ENCODE measurements at regions not wholly inside any gene's neighbourhood (a gene's known extent, or its start where the extent isn't known, plus 50 kb on each side); places are given as distances from the start of the nearest gene placed in this dataset.

- DNase-seq (ENCODE audit: low spot score), result no peak
These were observed 249.7 kb upstream of the GYPC start for GRCh38 chr2:126406267-126406666.

- no peak for DNase-seq (ENCODE audit: low spot score)
These were observed 247.3 kb upstream of the GYPC start for GRCh38 chr2:126408671-126409070.

GRCh38 chr2:126409850-126410249 lies 246.1 kb upstream of the GYPC start:
- no peak for DNase-seq (ENCODE audit: low spot score)

GRCh38 chr2:126413079-126413478 lies 242.9 kb upstream of the GYPC start:
- no peak for DNase-seq (ENCODE audit: low spot score)

- no peak for DNase-seq (ENCODE audit: low spot score)
These were observed 236.6 kb upstream of the GYPC start for GRCh38 chr2:126419403-126419802.

GRCh38 chr2:126425943-126426342 lies 230.0 kb upstream of the GYPC start:
- DNase-seq (ENCODE audit: low spot score), result no peak

GRCh38 chr2:126429103-126429502 lies 226.9 kb upstream of the GYPC start:
- DNase-seq (ENCODE audit: low spot score), result no peak

- DNase-seq (ENCODE audit: low spot score), result no peak
These were observed 224.8 kb upstream of the GYPC start for GRCh38 chr2:126431136-126431535.

GRCh38 chr2:126436411-126436810 lies 219.5 kb upstream of the GYPC start:
- no peak for DNase-seq (ENCODE audit: low spot score)

- no peak for DNase-seq (ENCODE audit: low spot score)
These were observed 218.9 kb upstream of the GYPC start for GRCh38 chr2:126437016-126437415.

GRCh38 chr2:126444512-126444911 lies 211.4 kb upstream of the GYPC start:
- DNase-seq (ENCODE audit: low spot score), result no peak

GRCh38 chr2:126446106-126446695 lies 209.8 kb upstream of the GYPC start:
- DNase-seq (ENCODE audit: low spot score), result no peak

- no peak for DNase-seq (ENCODE audit: low spot score)
These were observed 207.3 kb upstream of the GYPC start for GRCh38 chr2:126448611-126449010.

- DNase-seq (ENCODE audit: low spot score), result no peak
These were observed 206.3 kb upstream of the GYPC start for GRCh38 chr2:126449677-126450076.

- no peak for DNase-seq (ENCODE audit: low spot score)
These were observed 191.9 kb upstream of the GYPC start for GRCh38 chr2:126463892-126464674.

- DNase-seq (ENCODE audit: low spot score), result no peak
These were observed 188.4 kb upstream of the GYPC start for GRCh38 chr2:126467367-126468054.

GRCh38 chr2:126475031-126475430 lies 180.9 kb upstream of the GYPC start:
- DNase-seq (ENCODE audit: low spot score), result no peak

- no peak for DNase-seq (ENCODE audit: low spot score)
These were observed 179.3 kb upstream of the GYPC start for GRCh38 chr2:126476691-126477090.

GRCh38 chr2:126480033-126480432 lies 175.9 kb upstream of the GYPC start:
- DNase-seq (ENCODE audit: low spot score), result no peak

GRCh38 chr2:126482582-126483464 lies 173.1 kb upstream of the GYPC start:
- DNase-seq (ENCODE audit: low spot score), result peak; percentile 35

GRCh38 chr2:126494593-126494992 lies 161.4 kb upstream of the GYPC start:
- no peak for DNase-seq (ENCODE audit: low spot score)

GRCh38 chr2:126495189-126495588 lies 160.8 kb upstream of the GYPC start:
- DNase-seq (ENCODE audit: low spot score), result no peak
